NCI-H1417 treated with DMSO at 0.1 percent for 48 hours (cell line): ENCODE measurements at regions not wholly inside any gene's neighbourhood (a gene's known extent, or its start where the extent isn't known, plus 50 kb on each side); places are given as distances from the start of the nearest gene placed in this dataset.
"Not testable (repeated sequence)": the region's sequence is repeated elsewhere in the genome, so short reads cannot be mapped to it uniquely, and the experiment has no call there.

Experiments used
- DNase-seq: peaks from one replicate; lab custom pipeline; 2025; lab: John Stamatoyannopoulos, UW

- DNase-seq: no peak
These were observed 106.8 kb downstream of the MDH1 start for GRCh38 chr2:63695583-63695982.

GRCh38 chr2:63696496-63696895 lies 107.7 kb downstream of the MDH1 start:
- DNase-seq: no peak

- no peak for DNase-seq
These were observed 108.4 kb downstream of the MDH1 start for GRCh38 chr2:63697160-63697559.

GRCh38 chr2:63698786-63699548 lies 110.2 kb downstream of the MDH1 start:
- DNase-seq: peak; percentile 8

DNA sequence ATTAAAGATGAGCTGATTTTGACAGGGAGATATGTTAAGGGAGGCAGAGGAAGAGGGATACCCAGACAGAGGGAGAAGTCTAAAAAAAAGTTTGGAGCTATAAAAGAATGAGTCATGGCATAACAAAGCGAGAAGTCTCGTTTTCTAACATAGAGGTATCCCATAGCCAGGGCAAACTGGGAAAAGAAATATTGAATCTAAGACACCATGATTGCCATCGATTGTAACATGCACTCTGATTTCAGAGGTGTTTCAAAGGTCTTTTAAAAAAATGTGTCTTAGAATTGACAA lies 110.7 kb downstream of the MDH1 start:
- no peak for DNase-seq

GRCh38 chr2:63700271-63700670 lies 111.5 kb downstream of the MDH1 start:
- DNase-seq: no peak

- DNase-seq: no peak
These were observed 112.6 kb downstream of the MDH1 start for GRCh38 chr2:63701406-63701805.

GRCh38 chr2:63706084-63706483 lies 117.3 kb downstream of the MDH1 start:
- not testable (repeated sequence) for DNase-seq

DNA sequence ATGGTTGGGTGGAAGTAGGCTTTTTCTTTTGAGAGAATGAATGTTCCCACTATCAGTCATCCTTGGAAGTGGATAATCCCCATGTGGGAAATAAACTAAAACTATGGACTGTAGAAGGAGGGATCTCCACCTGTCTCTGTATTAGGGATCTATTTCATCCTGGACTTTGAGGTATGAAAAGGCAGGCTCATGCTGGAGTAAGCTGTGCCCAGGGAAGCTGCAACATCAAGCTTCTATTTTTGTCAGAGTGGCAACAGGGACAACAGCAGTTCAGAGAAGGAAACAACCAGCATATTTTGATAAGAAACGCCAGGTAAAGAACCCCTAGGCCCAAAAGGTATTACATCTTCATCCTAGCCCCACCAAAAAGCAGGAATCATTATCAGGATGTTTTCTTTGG lies 122.0 kb downstream of the MDH1 start:
- DNase-seq: no peak

GRCh38 chr2:63712748-63713147 lies 124.0 kb downstream of the MDH1 start:
- no peak for DNase-seq

DNA sequence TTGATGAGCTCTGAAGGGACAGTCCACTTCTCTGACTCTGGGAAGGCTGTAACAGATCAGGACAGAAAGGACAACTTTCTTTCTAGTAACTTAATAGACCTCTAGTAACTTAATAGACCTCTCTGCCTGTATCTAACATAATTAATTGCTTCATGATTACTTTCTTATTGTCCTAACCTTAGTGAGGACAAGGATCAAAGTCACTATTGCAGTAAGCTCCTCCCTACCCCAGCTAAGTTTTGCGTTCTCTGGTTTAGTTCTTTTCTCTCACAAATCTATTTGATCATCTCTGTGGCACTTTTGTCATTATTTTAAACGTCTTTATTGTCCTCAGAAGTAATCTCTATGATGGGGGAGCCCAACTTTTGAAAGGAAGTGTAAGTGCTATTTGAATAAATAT lies 125.5 kb upstream of the UGP2 start:
- no peak for DNase-seq

- DNase-seq: no peak
These were observed 122.6 kb upstream of the UGP2 start for GRCh38 chr2:63719052-63719451.

GRCh38 chr2:63721082-63721424 lies 120.6 kb upstream of the UGP2 start:
- peak; percentile 48 for DNase-seq

DNA sequence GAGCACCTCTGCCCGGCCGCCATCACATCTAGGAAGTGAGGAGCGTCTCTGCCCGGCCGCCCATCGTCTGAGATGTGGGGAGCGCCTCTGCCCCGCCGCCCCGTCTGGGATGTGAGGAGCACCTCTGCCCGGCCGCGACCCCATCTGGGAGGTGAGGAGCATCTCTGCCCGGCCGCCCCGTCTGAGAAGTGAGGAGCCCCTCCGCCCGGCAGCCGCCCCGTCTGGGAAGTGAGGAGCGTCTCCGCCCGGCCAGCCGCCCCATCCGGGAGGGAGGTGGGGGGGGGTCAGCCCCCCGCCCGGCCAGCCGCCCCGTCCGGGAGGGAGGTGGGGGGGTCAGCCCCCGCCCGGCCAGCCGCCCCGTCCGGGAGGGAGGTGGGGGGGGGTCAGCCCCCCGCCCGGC lies 119.4 kb upstream of the UGP2 start:
- not testable (repeated sequence) for DNase-seq

GRCh38 chr2:63723709-63724108 lies 118.0 kb upstream of the UGP2 start:
- no peak for DNase-seq

DNA sequence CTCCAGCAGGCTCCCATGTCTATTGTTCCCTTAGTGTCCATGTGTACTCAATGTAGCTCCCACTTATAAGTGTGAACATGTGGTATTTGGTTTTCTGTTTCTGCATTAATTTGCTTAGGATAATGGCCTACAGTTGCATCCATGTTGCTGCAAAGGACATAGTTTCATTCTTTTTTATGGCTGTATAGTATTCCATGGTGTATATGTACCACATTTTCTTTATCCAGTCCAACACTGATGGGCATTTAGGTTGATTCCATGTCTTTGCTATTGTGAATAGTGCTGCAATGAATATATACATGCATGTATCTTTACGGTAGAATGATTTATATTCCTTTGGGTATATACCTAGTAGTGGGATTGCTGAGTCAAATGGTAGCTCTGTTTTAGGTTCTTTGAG lies 116.5 kb upstream of the UGP2 start:
- DNase-seq: not testable (repeated sequence)

DNA sequence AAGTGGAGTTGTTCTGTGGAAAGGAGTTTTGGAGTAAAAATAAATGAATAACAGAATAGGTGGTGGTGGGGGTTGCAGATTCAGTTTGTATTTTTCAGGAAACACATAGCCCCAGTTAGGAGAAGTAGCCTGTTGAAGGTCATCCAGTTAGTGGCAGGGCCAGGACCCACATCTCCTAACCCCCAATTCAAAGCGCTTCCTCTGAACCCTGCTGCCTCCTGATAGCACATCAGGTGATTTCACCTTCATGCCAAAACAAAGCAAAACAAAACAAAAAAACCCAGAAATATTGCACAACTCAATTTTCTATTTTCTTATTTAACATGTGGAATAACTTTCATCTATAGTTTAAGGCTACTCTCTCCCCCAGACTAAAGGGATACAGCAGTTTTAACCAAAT lies 112.3 kb upstream of the UGP2 start:
- no peak for DNase-seq

- no peak for DNase-seq
These were observed 111.9 kb upstream of the UGP2 start for GRCh38 chr2:63729831-63730230.

DNA sequence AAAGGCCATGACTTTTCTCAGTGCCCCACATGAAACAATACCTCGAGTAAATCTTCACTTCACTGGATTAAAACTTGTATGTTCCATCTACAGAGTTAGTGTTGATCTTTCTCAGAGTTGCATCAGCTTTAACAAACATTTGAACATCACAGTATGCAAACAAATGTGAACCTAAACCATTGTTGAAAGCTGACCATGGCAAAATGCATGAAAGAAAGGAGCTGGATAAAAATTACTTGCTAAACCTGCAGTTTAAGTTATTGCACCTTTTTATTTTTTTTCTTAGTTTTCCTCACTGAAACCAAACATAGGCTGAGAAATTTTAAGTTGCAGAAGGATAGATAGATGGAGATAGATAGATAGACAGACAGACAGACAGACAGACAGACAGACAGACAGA lies 107.2 kb upstream of the UGP2 start:
- no peak for DNase-seq

DNA sequence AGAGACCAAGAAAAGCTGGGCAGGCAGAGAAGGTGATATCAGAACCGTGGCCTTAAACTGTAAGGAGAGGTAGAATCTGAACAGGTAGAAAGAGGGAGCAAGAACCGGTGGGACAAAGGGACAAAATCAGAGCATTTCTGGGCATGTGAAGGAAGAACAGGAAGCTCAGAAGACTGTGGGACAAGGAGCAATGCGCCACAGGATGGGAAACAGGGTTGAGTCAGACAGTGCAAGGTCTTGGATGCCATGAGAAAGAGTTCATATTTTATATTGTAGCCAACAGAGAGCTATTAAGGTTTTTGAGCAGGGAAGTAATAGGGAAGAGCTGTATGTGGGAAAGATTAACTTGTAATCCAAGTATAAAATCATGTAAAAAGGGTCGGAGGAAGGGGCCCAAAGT lies 106.4 kb upstream of the UGP2 start:
- no peak for DNase-seq

GRCh38 chr2:63735931-63736330 lies 105.8 kb upstream of the UGP2 start:
- DNase-seq: no peak

- no peak for DNase-seq
These were observed 105.3 kb upstream of the UGP2 start for GRCh38 chr2:63736354-63736753.

DNA sequence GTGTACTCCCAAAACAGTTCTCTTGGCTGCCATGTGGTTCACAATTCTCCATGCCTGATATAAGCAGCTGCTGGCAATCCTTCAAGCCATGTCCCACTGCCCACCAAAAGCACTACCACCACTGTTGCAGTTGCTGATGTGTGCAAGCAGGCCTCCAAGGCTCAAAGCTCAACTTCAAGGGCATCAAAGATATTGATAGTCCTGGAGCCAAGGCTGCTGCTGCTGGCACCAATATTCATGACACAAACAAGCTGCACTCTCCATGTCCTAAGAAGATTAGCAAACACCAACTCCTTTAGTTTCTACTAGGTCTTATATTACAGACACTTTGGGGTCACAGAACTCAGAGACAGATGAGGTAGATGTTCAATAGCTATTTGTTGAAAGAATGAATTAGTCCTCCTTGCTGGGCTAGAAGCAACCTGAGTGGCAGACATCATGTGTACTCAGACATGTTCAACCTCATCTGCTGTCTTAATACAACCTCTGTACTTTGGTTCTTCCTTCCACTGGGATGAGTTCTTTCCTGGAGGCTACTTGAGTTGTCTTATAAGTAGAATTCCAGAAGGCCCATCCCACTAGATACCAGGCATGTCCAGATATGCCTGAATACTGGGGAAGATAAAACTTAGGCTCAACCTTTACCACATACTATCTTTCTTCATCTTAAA lies 104.5 kb upstream of the UGP2 start:
- DNase-seq: no peak

- DNase-seq: no peak
These were observed 103.7 kb upstream of the UGP2 start for GRCh38 chr2:63738019-63738418.
